K562 (cell line): ENCODE measurements at regions not wholly inside any gene's neighbourhood (a gene's known extent, or its start where the extent isn't known, plus 50 kb on each side); places are given as distances from the start of the nearest gene placed in this dataset.

Source experiments
- DPF2 ChIP-seq: fragments of 450-650 bp; IDR thresholded peaks from 2 replicates; pipeline ENCODE4 v1.6.1; 2016
- POLR2A ChIP-seq: fragments of 450-650 bp; conservative IDR thresholded peaks from 2 replicates; pipeline ENCODE4 v1.6.1; 2016
- RAD21 ChIP-seq, 2 experiments: fragments of 250-450 bp in 1 of 2; fragments of 450-650 bp in 1 of 2; sonication (Bioruptor Pico) in 1 of 2; formaldehyde crosslinking in 1 of 2; IDR thresholded peaks in 1 of 2; conservative IDR thresholded peaks in 1 of 2; 2 replicates each; pipeline versions ENCODE4 v1.4.0 to v1.8.0; 2020 to 2022; ENCODE audit warnings: mild to moderate bottlenecking in 2 of 2, moderate library complexity in 1 of 2
- ZFX ChIP-seq: sonication (generic); formaldehyde crosslinking; IDR thresholded peaks from 2 replicates; pipeline ENCODE4 v1.8.0; 2022; ENCODE audit warnings: mild to moderate bottlenecking, missing genetic modification reagents, moderate library complexity
- TF ChIP-seq, protein P1 (sequence below): fragments of 250-450 bp; sonication (Bioruptor Pico); IDR thresholded peaks from 2 replicates; pipeline ENCODE4 v1.8.0; 2021; ENCODE audit warnings: moderate library complexity, mild to moderate bottlenecking, inconsistent platforms

DNA sequence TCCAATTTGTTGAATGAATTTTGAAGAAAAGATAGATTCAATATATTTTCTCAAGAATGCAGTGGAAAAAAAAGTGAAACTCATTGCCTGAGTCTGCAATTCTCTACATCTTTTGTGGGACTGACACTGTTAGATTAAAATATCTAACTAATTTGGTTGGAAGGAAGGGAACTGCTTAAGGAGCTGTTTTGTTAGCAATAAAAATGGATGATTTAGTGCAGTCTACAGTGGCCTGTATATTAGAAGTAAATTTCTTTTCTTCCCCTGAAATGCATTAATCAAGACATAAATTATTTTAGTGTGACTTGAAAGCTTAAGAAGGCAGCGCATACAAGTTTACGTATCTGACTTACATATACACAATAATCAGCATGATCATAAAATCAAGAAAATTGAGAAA is 1332.6 kb downstream of the EPHA7 start:
- TF ChIP-seq POLR2A (no peak), ZFX (no peak), DPF2 (no peak), RAD21 (CRISPR knock-in tag; conservative IDR thresholded peaks at IDR 0.05 in 1 of 2, IDR thresholded peaks at IDR 0.05 in 1 of 2) (no peak)
- TF ChIP-seq, protein P1, sequence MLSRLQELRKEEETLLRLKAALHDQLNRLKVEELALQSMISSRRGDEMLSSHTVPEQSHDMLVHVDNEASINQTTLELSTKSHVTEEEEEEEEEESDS (CRISPR knock-in tag): no peak
